NOMO-1 treated with dmso at 0.1 percent for 144 hours (cell line): ENCODE measurements at regions not wholly inside any gene's neighbourhood (a gene's known extent, or its start where the extent isn't known, plus 50 kb on each side); places are given as distances from the start of the nearest gene placed in this dataset.

Source experiments
- DNase-seq: peaks from one replicate; lab custom pipeline; 2025; ENCODE audit not compliant: unreplicated experiment; lab: John Stamatoyannopoulos, UW

DNA sequence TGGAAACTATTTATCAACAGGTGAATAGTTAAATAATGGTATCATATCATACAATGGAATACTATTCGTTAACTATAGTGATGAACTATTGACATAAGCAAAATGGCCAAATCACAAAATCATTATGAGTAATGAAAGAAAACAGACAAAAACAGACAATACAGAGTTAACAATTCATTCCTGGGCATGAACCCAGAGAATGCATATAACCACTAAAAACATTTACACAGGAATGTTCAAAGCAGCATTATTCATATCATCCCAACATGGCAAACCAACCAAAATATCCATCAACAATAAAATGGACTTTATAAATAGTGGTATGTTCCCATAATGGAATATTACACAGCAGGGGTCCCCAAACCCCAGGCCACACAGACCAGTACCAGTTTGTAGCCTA, 131.2 kb upstream of the CYP1B1 start:
- no peak for DNase-seq

DNA sequence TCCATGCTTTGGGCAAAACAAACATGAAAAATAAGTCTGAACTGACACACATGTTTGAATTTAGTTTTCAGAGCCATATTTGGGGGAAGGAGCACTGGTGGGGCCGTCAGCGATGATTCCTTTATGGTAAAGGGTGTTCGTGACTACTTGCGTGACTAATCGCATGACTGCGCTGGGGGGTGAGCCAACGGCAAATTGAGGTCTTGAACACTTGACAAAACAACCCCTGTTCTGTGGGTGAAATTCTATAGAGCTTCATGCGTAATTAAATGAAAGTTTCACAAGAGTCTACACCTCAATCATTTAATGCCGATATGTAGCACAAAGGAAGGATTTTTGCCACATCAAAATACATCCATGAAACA, 127.5 kb upstream of the CYP1B1 start:
- no peak for DNase-seq

DNA sequence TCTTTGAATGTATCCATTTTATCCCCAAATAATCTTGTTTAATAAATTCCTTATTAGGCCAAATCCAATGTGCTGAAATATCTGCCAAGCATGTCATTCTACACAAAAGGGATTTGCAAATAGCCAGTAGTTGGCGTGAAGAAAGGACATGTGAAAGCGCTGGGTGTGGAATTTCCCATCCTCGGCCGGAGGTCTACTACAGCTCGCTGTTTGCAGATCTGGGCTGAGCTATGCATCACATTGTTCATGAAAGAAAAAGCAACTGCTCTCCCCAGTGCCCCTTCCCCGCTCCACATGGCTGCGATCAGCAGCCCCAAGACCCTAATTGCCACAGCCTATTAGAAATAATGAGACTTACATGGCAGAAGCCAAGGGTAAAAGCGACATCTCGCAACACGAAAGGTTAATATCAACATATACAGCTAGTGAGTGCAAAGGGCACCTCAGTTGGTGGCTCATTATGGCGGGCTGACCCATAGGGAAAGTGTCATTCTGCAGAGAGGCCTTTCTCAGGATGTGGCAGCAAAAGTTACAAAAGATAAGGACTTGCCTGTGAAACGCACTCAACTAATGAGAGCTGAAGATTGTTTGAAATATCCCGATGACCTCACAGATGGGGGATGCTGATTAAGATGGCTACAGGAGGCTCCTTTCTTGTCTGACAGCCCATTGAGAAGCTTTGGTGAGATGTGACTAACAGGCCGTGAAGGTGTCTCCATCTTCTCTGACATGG, 126.9 kb upstream of the CYP1B1 start:
- DNase-seq: no peak

DNA sequence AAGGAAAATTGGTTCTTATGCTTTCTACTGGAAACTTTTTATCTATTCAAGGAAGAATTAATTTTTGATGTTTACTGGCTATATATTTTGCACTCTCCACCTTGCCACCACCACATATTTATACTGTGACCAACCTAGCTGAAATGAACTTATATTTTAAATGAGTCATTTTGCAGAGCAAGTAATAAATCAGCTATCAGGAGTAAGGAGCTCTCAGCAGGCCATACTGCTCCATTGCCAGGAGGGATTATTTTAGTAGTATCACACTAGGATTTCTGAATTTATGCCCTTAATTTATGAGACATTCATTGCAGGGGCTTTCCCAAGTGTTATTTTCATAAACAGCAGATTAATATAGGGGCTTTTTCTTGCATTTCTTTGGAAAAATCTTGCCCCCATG, 125.8 kb upstream of the CYP1B1 start:
- DNase-seq: no peak

DNA sequence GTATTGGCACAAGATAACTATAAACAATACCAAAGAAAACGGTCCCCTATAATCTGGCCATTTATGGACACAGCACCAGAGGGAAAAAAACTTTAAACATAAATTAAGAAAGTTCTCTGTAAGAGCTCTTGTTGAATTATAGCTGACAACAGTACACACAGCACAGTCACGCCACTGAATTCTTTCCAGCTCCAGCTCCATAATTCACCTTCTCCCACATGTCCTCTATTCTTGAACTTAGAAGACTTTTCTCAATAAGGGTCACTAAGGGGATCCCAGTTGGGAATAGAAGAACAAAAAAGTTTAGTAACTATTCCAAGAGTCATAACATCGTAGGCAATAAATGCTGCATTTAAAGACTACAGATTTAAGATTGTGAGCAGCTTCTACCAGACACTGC, 124.6 kb upstream of the CYP1B1 start:
- no peak for DNase-seq

DNA sequence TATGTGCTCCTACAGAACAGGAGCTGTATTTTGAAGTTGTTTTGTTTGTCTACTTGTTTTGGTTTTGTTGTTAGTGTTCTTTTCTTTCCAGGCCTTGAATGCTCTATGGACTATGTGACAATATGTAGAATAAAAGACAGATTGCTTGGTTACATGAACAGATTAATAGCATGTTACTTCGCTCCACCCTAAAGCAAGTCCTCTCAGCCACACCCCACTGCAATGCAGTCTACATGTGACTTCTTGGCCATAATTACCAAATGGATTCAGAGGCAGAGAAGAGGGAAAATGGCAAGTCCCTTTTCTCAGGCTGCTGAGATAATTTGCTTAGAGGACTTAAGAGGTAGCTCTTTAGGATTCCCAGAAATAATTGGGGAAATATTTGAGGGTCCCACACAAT, 123.2 kb upstream of the CYP1B1 start:
- DNase-seq: no peak

DNA sequence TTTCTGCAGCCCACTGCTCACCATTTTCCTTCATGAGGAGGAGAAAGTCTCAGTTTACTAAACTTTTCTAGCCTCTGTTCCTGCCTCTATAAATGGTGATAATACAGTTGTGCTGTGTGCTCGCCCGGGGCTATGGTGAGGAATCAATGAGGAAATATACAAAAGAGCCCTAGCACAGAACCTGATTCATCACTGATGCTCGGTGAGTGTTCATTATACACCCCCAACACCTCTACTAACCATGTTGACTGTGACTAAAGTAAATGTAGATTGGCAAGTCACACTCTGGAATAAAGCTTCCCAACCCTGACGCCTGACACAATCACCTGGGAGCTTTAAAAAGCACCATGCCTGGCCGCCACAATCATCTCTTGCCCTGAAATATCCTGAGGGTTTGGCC, 118.8 kb upstream of the CYP1B1 start:
- no peak for DNase-seq

DNA sequence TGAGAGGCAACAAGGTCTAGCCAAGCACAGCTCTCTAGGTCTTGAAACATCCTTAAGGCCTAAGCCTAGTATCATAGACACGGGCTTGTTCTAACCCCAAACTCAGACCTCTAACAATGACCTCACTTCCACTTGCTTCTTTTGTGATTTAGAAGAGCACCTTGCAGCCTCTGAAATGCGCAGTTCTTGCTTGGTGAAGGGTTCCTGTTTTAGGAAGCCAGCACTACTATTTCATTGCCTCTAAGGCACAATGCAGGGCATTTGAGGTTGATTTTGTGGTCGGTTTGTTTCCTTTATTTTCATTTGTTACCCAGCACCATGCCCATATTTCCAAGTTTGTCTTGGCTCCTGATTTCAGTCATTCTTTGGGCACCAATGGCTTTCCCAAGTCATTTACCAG, 117.0 kb upstream of the CYP1B1 start:
- DNase-seq: peak; percentile 32

DNA sequence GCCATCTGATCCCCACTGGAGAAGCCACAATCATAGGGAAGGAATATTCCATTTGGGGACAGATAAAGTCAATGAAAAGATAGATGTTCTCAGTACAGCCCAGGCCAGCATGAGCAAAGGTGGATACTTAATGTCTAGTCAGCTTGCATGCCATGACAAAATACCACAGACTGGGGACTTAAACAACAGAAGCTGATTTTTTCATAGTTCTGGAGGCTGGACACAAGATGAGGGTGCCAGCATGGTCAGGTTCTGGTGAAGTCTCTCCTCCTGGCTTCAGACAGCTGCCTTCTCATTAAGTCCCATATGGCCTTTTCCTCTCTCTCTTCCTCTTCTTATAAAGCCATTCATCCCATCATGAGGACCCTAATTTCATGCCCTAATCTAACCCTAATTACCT, 116.1 kb upstream of the CYP1B1 start:
- DNase-seq: no peak

DNA sequence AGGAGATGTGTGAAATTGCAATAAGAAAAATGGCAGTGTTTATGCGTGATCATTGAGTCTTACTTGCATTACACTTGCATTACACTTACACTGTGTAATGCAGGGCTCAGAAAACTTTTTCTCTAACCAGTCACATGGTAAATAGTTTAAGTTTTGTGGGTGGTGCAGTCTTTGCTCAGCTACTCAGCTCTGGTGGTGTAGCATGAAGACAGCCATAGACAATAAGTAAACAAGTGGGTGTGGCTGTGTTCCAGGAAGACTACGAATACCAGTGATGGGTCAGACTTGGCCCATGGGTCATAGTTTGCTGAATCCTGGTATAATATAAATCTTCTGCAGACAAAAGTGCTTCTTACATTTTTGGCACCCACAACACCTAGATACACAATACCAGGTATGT, 115.6 kb upstream of the CYP1B1 start:
- no peak for DNase-seq

DNA sequence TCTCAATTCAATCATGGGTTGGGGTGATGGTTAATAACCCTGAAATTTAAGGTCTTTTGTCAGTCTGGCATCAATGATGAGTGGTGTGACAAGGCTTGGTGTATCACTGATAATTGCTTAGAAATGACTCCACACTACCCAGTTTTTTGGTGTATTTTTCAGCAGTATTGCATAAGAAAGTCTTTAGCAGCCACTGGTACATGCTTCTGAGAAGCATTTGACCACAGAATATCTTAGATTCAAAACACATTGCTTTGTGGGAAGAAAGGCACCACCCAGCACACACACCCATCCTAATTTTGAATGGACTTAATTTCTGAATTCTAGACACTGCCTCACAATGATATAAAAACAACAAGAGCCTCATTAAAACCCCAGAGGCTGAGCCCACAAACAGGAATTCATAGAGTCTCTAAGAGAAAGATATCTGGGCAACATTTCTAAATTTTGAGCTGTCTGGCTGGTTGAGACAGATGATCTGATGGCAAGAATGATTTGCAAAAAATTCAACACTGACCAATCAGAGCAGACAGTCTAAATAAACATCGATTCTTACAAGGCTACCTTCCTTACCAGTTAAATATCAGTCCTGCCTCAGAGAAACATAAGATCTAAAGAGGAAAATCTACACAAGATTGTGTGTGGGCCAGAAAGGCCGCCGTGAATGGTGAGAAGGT, 114.7 kb upstream of the CYP1B1 start:
- DNase-seq: peak; percentile 9

DNA sequence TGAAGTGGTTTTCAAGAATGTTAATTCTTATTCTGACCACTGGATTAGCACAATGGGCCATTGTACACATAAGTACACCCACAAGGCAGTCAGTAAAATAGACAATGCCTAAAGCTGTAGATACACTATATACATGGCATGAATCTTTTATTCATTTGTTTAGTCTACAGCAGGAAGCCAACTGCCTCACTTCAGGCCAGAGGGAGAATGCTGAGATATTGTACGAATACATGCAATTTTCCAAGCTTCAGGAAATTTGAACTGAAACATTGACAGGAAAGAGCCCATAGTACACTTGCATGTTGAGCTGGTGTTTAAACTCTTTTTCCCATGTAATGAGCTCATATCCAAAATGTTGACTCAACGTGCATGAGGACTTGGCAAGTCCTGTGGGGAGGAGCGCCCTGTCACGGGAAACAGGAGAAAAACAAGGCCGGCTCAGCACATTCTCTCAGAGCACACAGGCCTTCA, 111.6 kb upstream of the CYP1B1 start:
- DNase-seq: no peak

DNA sequence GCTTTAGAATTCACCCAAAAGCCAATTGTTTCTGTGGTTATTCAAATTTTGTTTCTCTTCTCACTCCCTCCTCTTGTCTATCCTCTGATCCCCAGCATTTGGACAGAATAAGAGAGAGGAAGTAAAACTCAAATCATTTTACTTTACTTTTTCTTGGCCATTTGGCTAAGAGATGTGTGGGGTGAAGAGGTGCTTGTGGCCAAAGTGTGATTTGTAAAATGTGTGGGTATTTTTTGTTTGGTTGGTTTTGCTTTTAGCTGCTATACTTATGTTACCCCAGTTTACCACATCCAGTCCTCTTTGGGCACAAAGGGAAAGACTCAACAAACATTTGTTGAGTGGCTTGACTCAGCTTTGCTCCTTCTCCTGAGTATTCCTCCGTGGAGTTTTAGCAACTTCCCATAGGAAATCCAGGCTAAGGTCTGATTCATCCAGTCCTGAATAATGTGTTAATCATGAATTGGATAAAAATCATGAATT, 109.1 kb upstream of the CYP1B1 start:
- DNase-seq: peak; percentile 42

DNA sequence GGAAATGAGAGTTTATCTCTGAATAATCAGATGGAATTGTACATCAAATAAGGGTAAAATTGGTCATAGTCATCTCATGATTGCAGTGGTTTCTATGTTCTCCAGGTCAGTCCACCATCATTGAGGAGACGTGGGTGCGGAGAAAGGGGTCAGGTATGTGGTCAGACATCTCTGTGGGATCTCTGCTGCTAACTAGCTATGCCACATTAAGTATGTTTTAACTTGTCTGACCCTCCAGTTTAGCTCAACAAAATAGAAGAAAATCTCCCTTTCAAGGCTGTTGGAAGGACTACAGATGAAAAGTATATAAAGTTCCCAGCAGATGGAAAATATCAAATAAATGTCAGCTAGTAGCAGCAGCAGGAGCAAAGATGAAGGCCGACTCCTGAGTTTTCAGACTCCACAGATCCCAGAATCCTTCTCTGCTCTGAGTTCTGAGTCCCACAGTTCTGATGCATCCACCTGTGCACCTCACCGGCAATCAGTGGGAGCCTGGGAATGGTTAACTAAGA, 106.6 kb upstream of the CYP1B1 start:
- no peak for DNase-seq

DNA sequence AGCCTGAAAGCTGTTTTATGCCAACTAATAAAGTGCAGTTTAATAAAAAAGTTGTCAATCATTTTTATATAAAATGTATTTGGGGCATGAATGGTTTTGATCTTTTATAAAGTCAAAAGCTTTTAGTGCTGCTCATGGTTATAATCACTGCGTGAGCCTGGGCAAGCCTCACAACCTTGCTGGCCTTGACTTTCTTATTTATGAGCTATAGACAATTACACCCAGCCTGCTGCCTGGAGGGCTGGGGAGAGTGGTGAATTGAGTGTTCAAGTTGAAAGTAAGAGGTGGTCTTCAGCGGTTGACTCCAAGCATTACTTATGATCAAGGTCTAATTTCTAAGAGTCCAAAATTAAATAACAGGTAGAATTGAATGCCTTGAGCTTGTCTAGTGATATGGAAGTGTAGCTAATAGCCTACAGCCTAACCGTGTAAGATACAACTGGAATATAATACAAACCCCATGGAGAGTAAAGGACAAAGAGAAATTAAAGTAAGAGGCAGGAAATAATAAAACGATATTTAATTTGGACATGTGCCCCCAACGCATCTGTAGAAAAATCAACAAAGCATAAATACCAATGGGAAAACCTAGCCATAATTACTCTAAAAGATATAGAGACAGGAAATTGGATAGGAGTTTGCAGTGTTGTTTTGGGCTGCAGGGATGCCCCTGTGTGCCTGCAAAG, 106.0 kb upstream of the CYP1B1 start:
- no peak for DNase-seq

DNA sequence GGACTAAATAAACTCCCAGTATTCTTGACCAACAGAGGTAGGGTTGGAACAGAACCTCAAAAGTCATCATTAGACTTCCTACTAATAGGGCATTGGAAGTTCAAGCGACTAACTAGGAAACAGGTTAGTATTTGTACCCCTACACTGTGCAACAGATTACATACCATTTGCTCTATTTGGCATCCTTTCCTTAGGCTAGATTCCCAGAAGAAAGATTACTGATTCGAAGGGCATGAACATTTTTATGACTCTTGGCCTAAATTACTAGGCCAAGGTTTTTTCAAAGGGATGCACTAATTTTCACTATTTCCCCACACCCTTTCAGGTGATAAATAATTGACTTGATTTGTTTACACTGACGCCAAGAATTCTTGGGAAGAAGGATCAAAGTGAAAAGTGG, 104.8 kb upstream of the CYP1B1 start:
- DNase-seq: no peak

DNA sequence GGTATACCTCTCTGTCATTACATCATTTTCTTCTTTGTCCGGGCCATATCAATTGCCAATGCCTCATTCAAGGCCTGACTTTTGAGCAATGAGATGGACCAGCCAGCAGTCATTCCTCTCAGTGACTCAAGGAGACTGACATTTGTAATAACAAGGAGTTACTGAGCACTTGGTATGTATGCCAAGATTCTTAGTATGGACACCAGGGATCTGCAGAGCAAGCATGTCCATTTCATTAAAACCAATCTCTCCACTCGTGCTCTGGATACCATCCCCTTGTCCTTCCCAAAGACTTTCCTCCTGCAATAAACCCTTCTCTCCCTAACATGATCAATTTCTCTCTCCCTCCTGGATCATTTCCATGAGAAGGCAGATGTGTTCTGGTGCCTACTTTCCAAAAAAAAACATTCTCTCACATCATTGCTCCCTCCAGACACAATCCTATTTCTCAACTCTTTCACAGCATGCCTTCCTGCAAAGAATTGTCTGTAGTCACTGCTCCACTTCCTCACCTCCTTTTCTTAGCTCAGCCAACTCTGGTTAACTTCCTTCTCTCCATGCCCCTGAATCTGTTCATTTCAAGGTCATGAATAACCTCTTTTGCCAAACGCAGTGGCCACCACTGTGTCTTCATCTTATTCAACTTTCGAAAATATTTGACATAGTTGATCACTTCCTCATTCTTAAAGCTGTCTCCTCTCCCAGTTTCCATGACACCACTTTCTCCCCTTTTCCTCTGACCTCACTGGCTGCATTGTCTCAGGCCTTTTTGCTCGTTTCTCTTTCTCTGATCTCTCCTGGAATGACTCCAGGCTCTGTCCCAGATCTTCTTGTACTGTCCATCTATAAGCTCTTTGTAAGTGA, 102.8 kb upstream of the CYP1B1 start:
- DNase-seq: peak; percentile 90

DNA sequence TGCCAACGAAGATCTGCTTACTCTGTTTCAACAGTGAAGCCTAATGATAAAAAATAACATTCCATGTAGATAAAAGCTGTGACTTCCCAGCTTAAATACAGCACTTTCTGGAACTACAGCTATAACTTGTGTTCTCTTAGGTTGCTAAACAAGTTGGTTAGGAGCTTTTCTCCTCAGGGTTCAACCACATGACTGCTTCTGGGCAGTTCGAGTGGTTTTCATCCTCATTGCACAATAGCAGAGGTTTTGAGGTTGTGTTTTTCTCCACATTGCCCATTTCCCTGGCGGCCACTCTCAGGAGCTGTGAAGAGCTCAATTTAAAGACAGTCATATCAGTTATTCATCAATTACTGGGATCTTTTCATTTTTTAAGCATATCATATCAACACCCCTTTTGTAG, 102.2 kb upstream of the CYP1B1 start:
- DNase-seq: peak; percentile 60

DNA sequence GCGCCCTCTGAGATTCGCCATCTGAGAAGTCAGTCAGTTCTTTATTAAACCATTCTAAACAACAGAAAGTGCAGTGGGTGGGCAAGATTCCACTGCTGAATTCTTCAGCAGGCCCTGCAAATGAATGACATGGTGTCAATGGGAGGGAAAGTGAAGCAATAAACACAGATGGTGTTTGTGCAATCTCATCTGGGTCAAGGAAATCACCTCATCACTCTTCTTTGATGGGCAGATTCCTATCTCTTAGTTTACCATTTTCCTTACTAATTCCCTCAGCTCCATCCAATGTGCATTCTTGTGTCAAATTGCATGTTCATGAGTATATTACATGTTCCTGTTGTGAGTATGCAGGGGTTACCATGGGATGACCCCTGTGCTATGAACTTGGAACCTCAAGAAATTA, 100.7 kb upstream of the CYP1B1 start:
- DNase-seq: peak; percentile 11

DNA sequence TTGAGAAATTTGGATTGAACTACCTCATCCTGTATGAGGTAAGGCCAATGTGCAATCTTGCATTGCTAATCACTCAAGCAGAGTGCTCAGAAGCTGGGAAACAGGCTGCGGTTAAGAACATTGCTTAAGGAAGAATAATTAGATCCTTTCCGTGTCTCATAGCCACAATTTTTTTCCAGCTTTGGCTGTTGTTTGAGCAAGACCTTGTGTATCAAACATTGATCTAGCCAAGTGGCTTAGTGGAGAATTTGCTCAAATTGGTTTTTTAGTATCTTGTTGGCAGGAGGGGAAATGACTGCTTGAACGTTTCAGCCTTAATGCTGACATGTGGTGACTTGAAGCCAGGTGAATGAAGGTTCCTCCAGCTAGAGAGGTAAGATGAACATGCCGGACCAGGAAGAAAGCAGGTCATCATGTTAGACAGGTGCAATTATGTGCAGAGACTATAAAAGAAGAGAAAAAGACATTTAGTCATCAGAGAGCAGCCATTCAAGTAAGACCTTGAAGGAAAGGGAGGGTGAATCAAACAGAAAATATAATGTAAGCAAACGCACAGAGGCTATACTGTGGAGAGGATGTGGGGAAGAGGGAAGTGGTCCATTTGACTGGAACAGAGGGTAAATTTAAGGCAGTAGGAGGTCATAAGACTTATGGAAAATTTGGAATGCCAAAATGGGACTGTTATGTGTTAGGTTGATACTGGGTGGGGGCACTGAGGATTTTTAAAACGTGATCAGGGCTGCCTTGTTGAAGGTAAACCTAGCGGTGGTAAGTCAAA, 98.9 kb upstream of the CYP1B1 start:
- peak; percentile 84 for DNase-seq
